Thyroid gland (tissue), 4 donors: ENCODE measurements at regions not wholly inside any gene's neighbourhood (a gene's known extent, or its start where the extent isn't known, plus 50 kb on each side); places are given as distances from the start of the nearest gene placed in this dataset.

Experiments
- POLR2A ChIP-seq, 2 donors: fragments of 450-650 bp; IDR thresholded peaks; one replicate each; pipeline ENCODE4 v1.6.1; 2017; ENCODE audit warnings: antibody characterized with exemption in 2 of 2, mild to moderate bottlenecking in 2 of 2, moderate library complexity in 1 of 2
- TF ChIP-seq, protein P1 (sequence below), 6 experiments: fragments of 200-600 bp in 3 of 6; fragments of 450-650 bp in 3 of 6; sonication (generic) in 3 of 6; IDR thresholded peaks; one replicate each; pipeline ENCODE4 v1.5.1; 2016 to 2019; ENCODE audit warnings: antibody characterized with exemption in 6 of 6, mild to moderate bottlenecking in 2 of 6, inconsistent platforms in 1 of 6, moderate library complexity in 1 of 6

DNA sequence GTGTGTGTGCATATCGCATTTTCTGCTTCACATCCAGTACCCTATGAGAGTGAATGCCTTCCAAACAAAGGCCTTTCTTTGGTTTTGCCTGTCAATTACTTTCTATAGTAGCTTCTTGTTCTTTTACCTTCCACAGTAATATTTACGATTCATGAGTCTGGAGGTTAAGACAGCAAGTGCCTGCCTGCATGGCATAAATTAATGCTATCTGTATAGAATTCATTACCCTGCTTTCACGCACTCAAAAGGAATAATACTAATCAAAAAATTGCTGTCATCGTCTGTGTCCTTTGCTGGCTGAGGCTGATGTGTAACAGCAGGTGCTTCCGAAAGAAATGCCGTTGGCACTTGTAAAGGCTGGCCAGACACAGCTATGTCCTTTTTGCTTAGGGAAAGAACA is 1304.4 kb upstream of the CDH6 start:
- TF ChIP-seq, protein P1, sequence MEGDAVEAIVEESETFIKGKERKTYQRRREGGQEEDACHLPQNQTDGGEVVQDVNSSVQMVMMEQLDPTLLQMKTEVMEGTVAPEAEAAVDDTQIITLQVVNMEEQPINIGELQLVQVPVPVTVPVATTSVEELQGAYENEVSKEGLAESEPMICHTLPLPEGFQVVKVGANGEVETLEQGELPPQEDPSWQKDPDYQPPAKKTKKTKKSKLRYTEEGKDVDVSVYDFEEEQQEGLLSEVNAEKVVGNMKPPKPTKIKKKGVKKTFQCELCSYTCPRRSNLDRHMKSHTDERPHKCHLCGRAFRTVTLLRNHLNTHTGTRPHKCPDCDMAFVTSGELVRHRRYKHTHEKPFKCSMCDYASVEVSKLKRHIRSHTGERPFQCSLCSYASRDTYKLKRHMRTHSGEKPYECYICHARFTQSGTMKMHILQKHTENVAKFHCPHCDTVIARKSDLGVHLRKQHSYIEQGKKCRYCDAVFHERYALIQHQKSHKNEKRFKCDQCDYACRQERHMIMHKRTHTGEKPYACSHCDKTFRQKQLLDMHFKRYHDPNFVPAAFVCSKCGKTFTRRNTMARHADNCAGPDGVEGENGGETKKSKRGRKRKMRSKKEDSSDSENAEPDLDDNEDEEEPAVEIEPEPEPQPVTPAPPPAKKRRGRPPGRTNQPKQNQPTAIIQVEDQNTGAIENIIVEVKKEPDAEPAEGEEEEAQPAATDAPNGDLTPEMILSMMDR (IDR thresholded peaks at IDR 0.05) = no peak
- no peak for TF ChIP-seq POLR2A (IDR thresholded peaks at IDR 0.05)
